ENCODE measurements at regions not wholly inside any gene's neighbourhood (a gene's known extent, or its start where the extent isn't known, plus 50 kb on each side); places are given as distances from the start of the nearest gene placed in this dataset.

DNA sequence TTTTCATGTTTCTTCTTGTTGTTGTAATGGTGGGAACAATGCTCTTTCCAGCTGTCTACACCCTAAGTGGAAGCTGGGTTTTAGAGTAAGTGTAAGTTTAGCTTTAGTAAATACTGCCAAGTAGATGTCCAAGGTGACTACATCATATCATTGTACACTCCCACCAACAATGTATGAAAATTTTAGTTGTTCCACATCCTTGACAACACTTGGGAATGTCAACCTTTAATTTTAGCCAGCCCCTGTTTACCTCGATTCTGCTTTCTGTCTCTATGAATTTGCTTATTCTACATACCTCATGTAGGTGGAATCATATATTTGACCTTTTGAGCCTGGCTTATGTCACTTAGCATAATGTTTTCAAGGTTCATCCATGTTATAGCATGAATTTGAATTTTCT lies 93.0 kb downstream of the MTPAP start:
- DNase-seq (ENCODE audit: extremely low read depth in 1 of 2, low read depth in 1 of 2), result no peak

DNA sequence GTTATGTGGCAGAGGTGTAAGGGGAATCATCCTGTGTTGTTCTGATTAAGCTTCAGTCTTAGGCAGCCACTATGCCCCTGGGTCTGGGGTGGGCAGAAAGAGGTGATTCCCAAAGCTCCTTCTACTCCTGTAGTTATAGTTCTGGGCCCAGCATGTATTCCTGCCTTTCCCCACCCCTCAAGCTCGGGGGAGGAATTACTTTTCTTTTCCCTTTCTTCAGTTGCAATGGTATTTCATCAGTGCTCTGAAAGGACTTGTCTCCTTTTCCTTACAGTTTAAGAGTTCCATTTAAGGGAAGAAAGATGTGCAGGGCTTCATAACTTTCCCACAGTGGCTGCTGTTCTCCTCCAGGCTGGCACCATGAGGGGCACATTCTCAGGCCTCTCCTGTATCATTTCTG lies 94.2 kb downstream of the MTPAP start:
- no peak for DNase-seq (ENCODE audit: extremely low read depth in 1 of 2, low read depth in 1 of 2)

DNA sequence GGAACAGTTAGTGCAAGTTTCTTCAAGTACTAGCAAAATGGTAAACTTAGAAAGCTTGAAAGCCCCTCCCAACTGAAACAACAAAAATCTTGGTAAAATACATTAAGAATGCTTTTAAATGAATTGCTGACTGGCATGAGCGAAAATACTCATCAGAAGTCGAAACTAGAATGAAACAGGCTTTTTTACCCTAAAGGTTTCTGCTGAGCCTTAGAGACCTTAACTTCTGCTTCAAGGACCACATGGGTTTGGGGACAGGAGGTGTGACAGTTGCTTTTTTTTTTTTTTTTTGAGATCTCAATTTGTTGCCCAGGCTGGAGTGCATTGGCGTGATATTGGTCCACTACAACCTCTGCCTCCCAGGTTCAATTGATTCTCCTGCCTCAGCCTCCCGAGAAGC lies 100.3 kb downstream of the MTPAP start:
- DNase-seq (ENCODE audit: extremely low read depth in 1 of 2, low read depth in 1 of 2), result no peak

DNA sequence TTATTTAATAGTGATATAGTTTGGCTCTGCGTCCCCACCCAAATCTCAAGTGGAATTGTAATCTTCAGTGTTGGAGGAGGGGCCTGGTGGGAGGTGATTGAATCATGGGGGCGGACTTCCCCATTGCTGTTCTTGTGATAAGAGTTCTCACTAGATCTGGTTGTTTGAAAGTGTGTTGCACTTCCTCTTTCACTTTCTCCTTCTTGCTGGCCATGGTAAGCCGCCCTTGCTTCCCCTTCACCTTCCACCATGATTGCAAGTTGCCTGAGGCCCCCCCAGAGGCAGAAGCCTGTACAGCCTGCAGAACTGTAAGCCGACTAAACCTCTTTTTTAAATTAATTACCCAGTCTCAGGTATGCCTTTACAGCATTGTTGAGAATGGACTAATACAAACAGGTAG lies 101.4 kb downstream of the MTPAP start:
- DNase-seq (ENCODE audit: extremely low read depth in 1 of 2, low read depth in 1 of 2), result no peak

DNA sequence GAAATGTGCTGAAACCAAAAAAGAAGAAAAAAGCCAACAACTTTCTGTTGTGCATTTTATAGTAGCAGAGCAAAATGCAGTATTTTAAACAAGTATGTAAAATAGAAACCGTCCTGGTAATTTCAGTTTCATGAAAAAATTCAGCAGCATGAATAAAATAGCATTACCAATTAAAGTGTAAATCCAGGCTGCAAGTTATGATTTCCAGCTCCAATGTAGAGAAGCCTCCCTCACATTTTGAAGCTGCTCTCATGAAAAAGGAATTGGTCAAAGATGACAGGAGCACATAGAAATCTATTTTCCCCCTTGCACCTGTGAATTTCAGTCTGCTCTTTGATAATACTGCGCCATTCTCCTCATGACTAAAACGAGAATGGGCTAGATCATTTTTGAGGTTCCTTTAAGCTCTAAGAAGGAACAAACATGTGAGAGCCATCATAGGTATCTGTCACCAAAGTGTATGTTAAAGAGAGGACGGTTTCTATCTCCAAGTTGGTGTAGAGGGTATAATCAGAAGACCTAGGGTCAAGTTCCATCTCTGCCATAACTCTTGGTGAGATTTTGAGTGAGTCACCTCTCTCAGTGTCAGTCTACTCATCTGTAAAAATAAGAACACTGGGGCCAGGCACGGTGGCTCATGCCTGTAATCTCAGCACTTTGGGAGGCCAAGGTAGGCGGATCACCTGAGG lies 107.5 kb downstream of the MTPAP start:
- no peak for DNase-seq (ENCODE audit: extremely low read depth in 1 of 2, low read depth in 1 of 2)

DNA sequence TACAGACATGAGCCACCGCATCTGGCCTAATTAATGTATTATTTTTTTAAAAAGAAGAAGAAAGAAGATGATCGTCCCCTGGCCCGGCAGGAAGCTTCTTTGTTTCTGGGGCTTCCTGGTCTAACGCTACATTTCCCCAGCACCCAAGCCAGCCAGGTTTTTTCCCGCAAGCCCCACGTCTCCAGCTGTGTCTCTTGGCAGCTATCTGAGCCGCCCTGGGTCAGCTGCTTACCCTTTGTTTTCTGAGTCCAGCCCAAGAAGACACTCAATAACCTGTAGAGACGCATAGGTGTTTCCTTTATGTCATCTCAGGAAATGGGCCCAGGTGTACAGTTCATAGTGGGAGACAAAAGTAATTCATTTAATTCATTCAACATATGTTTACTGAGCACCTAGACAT lies 110.2 kb downstream of the MTPAP start:
- DNase-seq (ENCODE audit: extremely low read depth in 1 of 2, low read depth in 1 of 2), result no peak

DNA sequence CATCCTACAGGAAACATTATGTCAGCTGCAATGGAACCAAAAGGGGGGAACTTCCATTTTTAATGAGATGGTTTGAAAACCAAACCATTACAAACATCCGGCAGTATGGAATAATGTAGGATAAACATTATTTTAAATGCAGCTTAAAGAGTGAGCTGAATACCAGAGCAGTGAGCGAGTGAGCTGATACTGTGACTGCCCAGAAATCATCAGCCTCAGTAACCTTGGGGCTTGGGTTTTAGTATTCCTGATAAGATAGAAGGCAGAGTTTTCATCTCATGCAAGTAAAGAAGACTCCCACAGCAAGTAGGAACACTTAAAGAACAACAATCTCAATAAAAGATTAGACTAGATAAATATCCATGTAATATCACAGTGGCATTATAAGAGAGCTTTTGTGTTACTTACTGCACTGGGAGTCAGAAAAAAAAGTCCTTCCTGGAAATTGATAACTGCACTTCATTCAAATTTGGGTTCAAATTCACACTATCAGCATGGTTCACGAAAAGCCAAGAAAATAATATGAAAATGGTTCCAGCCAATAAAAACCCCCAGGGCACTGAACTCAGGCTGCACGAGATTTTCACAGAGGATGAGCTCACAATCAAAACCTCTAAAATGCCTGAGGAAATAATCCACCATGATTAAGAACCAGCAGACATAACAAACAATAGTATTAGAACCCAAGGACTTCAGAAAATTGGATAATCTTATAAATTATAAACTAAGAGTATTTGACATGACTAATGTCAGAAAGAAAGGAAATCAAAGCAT lies 115.7 kb downstream of the MTPAP start:
- no peak for DNase-seq (ENCODE audit: extremely low read depth in 1 of 2, low read depth in 1 of 2)

DNA sequence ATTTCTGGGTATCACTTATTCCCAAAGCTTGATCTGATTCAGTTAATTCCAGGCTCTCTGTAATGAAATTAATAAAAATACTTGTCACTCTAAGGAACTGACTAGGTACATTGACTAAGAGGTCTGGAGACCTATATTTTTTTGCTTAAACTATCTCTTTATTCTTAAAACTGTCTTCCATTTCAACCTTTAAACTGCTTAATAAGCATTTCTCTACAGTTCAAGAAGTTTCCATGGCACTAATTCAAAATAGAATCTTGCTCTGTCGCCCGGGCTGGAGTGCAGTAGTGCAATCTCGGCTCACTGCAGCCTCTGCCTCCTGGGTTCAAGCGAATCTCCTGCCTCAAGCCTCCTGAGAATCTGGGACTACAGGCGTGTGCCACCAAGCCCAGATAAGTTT lies 117.4 kb downstream of the MTPAP start:
- no peak for DNase-seq (ENCODE audit: extremely low read depth in 1 of 2, low read depth in 1 of 2)

DNA sequence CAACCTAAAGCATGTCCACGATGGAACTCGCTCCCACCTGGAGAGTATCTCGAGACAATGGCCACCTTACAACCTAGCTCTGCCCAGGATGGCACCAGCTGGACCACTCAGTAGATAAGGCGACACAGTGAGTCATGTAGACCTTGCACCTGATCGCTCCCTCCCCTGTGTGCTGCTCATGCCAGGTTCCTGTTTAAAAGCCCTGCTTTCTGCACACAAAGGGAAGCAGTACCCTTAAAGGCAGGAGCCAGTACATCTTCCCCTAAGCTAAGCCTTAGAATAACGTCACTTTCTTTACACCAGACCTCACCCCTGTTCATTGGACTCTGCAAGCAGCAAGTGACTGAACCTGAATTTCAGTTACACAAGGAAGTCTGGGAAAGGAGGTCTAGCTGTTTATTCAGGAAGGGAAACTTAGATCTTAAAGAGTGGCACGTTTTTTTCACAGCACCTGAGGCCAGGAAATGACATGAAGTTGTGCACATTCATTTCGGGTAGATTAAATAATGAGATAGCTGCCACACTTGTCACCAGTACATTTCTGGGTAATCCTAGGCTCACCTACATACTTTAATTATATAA lies 117.9 kb downstream of the MTPAP start:
- DNase-seq (ENCODE audit: extremely low read depth in 1 of 2, low read depth in 1 of 2), result no peak

DNA sequence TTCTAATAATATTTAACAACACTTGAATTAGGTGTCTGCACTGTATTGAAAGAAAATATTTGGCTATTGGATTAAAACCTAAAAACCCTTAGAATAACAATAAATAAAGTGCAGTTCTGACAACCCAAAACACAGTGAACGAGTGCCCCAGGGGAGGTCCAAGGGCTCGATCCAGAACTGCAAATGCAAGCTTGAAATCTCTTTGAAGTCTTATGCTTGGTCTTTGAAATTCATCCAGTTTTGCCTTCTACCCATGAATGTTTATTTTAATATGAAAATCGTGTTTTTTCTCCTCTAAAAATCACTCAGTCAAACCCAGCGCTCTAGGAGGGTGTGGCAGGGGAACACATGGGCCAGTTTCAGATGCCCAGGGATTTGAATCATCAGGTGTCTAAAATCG lies 119.5 kb downstream of the MTPAP start:
- DNase-seq (ENCODE audit: extremely low read depth in 1 of 2, low read depth in 1 of 2), result no peak

DNA sequence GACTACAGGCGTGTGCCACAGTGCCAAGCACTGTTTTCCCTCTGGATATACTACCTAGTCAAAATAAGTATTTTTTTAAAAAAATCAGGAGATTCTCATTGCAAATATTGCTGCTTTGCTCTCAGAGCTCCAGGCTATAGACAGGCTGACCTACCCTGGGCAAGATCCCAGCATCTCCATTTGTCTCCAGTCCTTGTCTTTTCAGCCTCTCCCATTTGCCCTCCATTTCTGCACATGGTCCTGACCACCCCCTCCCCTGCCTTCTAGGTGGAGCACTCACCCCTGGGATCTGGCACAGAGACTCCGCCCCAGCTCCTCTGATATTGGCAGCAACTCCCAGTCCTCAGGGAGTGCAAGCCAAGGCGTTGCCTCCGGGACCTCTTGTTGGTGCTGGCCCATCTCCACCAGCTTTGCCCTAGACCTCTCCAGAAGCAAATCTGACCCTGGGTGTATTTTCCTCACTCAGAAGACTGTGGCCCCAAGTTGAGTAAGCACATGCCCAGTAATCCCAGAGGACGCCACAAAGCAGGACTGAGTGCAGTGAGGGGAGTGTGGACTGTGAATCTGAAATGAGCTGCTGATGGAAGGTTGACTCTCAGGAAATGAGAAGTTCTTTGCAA lies 120.6 kb downstream of the MTPAP start:
- no peak for DNase-seq (ENCODE audit: extremely low read depth in 1 of 2, low read depth in 1 of 2)

DNA sequence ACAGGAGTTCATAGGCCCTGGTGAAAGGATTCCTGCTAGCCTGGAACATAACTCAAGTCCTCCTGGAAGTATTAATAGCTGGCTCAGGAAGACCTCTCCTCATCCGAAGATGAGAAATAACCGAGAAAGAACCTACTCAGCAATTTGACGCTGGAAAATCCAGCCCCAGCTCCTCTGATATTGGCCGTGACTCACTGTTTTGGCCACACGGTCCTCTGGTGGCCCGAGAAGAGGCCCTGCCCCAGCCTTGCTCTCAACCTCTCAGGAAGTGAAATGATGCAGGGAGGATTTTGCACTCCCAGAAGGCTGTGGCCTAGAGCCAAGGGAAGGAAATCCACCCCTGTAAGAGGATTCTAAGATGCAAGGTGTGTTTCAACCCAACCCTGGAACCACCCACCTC lies 121.6 kb downstream of the MTPAP start:
- DNase-seq (ENCODE audit: extremely low read depth in 1 of 2, low read depth in 1 of 2), result no peak

DNA sequence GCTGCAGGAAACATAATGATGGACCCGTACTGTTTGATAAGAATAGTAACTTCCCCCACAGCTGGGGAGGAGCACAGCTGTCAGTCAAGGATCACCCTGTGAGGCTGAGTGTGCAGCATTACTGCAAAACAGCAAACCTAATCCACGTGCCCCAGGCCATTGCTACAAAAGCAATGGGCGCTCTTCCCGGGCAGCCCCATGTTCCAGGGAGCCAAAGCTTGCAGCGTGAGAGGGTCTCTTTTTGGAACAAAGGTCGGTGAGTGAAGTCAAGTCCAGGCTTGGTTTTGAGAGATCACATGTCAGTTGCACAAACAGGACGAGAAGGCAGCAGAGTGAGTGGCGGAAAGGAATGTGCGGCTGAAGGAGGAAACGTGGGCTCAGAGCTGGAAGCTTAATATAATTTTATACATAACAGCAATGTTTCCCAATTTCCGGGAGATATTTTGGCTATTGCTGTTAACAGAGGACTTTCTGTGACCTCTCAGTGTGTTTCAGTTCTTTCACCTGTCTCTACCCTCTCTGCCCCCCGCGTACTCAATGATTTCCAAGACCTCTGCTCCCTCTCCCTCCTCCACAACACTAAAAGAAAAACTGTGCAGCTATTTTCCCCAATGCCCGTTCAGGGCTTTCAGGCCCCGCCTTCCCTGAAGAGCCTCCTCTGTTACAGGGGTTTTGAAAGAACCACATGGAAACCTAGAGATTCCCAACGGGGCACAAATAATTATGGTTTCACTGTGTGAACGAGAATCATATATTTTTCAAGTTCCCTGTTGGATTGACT lies 128.9 kb downstream of the MTPAP start:
- DNase-seq (ENCODE audit: extremely low read depth in 1 of 2, low read depth in 1 of 2), result no peak

DNA sequence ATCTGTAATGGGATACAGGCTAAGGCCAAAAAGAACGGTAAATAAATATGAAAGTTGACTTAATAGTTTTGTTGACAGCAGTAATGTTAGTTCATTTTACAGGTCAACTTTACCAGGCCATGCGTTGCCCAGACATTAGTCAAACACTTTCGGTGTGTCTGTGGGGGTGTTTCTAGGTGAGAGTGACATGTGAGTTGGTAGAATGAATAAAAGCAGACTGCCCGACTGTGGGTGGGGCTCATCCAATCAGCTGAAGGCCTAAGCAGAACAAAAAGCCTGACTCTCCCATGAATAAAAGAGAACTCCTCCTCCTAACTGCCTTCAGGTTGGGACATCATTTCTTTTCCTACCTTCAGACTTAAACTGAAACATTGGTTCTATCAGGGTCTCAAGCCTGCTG lies 132.3 kb downstream of the MTPAP start:
- DNase-seq (ENCODE audit: extremely low read depth in 1 of 2, low read depth in 1 of 2), result no peak

DNA sequence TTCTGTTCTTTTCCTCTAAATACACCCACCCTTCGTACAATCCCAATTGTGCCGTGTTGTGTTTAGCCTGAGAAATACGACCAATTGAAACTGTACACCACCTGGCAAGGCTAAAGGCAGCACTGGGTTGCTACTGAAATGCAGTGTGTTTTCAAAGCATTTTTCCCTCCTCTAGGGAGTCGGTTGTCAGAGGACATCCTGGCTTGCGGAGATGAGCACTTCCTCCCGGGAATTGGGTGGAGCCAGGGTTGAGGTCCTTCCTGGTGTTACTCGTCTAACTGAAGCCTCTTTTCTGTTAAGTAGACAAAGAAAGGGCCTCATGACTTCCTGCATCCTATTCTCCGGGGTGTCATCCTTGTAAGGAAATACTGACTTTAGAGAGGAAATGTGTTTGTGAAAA lies 133.5 kb downstream of the MTPAP start:
- no peak for DNase-seq (ENCODE audit: extremely low read depth in 1 of 2, low read depth in 1 of 2)

DNA sequence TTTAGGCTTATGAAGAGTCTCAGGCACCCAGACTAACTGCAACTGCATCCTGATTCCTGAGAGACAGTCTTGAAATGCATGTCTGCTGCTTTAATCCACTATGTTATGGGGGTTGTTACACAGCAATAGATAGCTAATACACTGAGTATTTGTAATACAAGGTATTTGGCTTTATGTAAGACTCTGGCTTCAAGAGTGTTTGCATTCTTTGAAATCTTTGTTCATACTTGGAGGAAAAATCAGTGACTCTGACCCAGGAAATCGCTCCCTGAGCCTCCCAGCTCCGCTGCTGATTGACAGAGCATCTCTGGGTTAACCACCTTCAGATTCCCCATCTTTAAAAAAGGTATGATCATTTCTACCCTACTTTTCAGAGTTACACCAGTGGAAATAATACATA lies 133.9 kb downstream of the MTPAP start:
- DNase-seq (ENCODE audit: extremely low read depth in 1 of 2, low read depth in 1 of 2), result no peak

DNA sequence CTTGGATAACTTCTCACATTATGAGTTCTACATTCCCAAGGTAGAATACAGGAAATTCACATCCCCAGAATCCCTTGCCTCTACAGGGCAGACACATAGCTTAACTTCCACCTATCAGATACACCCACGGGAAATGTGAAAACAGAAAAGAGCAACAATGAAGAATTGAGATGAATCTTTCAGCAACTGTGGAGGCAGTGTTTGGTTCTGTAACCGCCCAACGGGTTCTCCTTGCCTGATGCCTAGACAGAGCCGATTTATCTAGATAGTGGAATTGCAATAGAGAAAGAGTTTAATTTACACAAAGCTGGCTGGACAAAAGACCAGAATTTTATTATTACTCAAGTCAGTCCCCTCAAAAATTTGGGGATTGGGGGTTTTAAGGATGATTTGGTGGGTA lies 138.8 kb downstream of the MTPAP start:
- DNase-seq (ENCODE audit: extremely low read depth in 1 of 2, low read depth in 1 of 2), result no peak

DNA sequence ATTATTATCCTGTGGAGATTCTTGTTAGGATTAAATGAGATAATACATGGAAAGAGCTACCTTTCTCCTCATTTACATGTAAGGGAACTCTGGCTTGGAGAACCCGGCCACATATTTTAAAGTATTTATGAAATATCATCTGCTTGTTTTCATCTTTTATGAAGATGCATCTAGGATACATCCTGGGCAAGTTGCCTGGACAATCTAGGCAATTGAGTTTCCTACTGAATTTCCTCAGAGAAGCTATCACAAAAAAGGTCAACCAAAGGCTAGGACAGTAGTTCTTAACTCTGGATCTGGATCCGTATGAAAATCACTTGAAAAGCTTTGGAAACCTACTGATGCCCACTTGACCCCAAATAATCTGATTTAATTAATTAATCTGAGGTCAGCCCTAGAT lies 140.7 kb downstream of the MTPAP start:
- DNase-seq (ENCODE audit: extremely low read depth in 1 of 2, low read depth in 1 of 2), result no peak

DNA sequence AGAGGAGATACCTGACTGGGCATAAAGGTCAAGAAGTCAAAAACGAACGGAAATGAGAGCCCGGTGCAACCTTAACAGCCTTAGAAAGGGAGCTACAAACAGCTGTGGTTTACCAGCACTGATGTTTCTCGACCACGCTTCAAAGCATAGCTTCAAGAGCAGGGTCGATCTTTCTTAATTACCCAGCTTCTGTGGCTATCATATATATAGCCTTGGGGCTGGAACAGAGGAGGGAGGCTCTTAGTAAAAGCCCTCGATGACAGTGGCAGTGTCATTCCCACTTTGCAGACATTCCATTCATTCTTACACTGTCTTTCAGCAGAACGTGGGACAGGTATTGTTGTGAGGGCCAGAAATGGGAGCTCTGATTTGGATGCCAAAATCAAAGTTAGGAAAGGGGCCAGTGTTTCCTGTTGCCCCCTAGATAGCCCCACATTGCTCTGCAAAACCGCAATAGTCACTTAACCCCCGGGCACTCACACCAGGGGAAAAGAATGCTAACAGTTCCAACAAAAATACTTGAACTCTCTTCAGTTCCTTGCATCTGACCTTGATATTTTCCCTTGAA lies 141.5 kb downstream of the MTPAP start:
- no peak for DNase-seq (ENCODE audit: extremely low read depth in 1 of 2, low read depth in 1 of 2)

DNA sequence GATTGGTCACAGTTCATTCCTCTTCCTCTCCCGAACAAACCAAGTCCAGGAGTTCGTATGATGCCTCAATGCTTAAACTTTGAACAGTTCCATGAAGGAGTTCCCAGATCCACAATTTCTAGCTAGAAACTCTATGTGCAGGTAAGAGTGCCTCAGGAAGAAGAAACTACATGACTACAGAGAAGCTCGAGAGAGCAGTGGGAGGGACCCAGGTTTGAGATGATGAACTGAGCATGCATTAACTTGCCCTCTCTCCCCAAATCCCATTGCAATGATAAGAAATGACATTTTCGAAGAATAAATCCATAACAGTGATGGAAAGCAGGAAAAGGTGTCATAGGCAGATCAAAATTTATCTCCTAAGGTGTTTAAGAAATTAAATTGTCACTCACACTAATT lies 140.6 kb upstream of the JCAD start:
- no peak for DNase-seq (ENCODE audit: extremely low read depth in 1 of 2, low read depth in 1 of 2)
